Brain microvascular endothelial cell (primary cell): ENCODE measurements at regions not wholly inside any gene's neighbourhood (a gene's known extent, or its start where the extent isn't known, plus 50 kb on each side); places are given as distances from the start of the nearest gene placed in this dataset.

Experiments
- DNase-seq: peaks from one replicate; pipeline ENCODE4 v3.0.0-alpha.2; 2020
- H3K27ac ChIP-seq: fragments of 250-450 bp; sonication (Bioruptor Pico); 2 replicates; pipeline ENCODE4 v1.5.1; 2020; ENCODE audit warnings: mild to moderate bottlenecking, moderate library complexity
- H3K27me3 ChIP-seq: fragments of 250-450 bp; sonication (Bioruptor Pico); replicated peaks from 2 replicates; pipeline ENCODE4 v1.5.1; 2020; ENCODE audit warnings: mild to moderate bottlenecking
- H3K36me3 ChIP-seq: fragments of 250-450 bp; sonication (Bioruptor Pico); replicated peaks from 2 replicates; pipeline ENCODE4 v1.5.1; 2020; ENCODE audit warnings: mild to moderate bottlenecking
- H3K4me3 ChIP-seq: 2 replicates; pipeline ENCODE4 v1.5.1; 2011; ENCODE audit warnings: low read depth, mild to moderate bottlenecking, control low read depth, low read length, moderate library complexity
- in situ Hi-C: cut with HindIII; loops from 2 replicates; pipeline ENCODE4 v1.10.0; 2017; ENCODE audit warnings: low sequenced_read_pairs, low pct_ligation_motif_present
- TF ChIP-seq, protein P1 (sequence below): IDR thresholded peaks from 2 replicates; pipeline ENCODE4 v1.5.1; 2011; ENCODE audit warnings: low read depth, mild to moderate bottlenecking, moderate library complexity, low read length, control low read depth, inconsistent platforms; ENCODE audit errors: missing control alignments

DNA sequence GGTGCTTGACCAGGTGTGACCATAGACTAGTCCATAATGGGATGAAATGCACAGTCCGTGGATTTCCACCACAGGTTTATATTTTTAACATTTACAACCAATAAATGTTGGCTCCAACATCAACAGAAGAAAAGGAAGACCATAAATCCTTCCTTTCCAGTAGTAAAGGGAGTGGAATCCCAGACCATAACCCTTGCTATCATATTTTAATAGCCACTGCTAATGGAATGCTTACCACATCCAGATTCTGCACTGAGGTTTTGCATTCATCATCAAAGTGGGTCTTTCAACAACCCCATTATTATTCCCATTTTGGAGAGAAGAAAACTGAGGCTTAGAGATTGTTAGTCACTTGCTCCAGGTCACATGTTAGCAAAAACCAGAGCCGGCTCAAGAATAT, 106.7 kb downstream of the FOXL1 start:
- Histone ChIP-seq H3K36me3 (no peaks in the 10 kb centered on the region), H3K4me3 (no peak overlapping the region), H3K27ac (no peak overlapping the region), H3K27me3 (no peaks in the 10 kb centered on the region)
- DNase-seq, result no peak
- in situ Hi-C loops, result no loop called here
- TF ChIP-seq, protein P1, sequence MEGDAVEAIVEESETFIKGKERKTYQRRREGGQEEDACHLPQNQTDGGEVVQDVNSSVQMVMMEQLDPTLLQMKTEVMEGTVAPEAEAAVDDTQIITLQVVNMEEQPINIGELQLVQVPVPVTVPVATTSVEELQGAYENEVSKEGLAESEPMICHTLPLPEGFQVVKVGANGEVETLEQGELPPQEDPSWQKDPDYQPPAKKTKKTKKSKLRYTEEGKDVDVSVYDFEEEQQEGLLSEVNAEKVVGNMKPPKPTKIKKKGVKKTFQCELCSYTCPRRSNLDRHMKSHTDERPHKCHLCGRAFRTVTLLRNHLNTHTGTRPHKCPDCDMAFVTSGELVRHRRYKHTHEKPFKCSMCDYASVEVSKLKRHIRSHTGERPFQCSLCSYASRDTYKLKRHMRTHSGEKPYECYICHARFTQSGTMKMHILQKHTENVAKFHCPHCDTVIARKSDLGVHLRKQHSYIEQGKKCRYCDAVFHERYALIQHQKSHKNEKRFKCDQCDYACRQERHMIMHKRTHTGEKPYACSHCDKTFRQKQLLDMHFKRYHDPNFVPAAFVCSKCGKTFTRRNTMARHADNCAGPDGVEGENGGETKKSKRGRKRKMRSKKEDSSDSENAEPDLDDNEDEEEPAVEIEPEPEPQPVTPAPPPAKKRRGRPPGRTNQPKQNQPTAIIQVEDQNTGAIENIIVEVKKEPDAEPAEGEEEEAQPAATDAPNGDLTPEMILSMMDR, result no peak

DNA sequence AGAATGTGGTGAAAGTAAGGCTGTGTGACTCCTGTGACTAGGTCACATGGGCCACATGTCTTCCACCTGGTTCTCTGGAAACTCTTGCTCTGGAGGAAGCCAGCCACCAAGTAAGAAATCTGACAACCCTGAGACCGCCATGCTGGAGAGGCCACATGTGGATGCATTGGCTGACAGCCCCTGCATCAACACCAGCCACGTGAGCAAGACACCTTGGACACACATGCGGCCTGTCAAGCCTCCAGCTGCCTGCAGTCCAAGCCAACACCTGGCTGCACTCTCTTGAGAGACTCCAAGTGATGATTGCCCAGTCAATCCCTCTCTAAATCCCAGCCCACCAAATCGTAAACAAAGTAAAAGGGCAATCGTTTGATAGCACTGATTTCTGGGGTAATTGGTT, 112.6 kb downstream of the FOXL1 start:
- TF ChIP-seq, protein P1, result no peak
- Histone ChIP-seq H3K27me3 (no peaks in the 10 kb centered on the region), H3K36me3 (no peaks in the 10 kb centered on the region), H3K27ac (no peak overlapping the region), H3K4me3 (no peak overlapping the region)
- in situ Hi-C loops, result no loop called here
- DNase-seq, result no peak

DNA sequence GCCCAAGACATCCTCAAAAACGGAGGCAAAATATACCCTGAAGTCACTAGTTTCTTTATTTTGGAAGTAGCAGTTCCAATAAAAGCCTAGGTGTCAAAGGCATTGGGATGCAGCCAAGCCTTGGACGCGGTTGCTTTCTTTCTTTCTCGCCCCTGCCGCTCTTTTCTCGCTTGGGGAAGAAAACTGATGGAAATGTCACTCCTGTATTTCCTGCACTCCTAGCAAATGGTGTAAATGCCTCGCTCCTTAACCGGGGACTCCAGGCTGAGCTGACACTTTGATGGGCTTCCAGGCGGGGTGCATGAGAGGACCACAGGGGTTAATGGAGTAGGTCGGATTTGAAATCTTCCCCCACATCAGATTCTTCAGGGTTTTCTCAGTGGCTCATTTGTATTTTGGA, 114.1 kb downstream of the FOXL1 start:
- TF ChIP-seq, protein P1, result no peak
- in situ Hi-C loops, result no loop called here
- no peaks in the 10 kb centered on the region for H3K36me3 ChIP-seq
- H3K4me3 ChIP-seq, result no peak overlapping the region
- no peak overlapping the region for H3K27ac ChIP-seq
- no peaks in the 10 kb centered on the region for H3K27me3 ChIP-seq
- DNase-seq, result no peak

DNA sequence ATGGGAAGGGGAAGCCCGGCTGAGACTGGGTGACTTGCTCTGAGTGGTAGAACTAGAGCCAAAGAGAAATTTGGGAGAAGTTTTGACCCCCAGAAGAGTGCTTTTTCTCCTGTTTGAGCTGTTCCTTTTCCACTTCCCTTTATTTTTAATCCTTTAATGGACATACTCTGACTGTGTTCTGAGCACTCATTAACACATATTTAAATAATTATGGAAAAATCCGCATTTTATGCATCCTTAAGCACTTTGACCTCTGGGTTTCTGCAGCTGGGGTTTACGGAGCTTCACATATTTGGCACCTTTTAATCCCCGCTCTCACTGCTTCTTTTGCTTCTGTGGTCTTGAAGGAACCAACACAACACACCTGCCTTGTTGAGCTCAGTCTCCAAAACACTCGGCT, 114.7 kb downstream of the FOXL1 start:
- H3K36me3 ChIP-seq, result no peaks in the 10 kb centered on the region
- TF ChIP-seq, protein P1, result no peak
- DNase-seq, result no peak
- in situ Hi-C loops, result no loop called here
- no peaks in the 10 kb centered on the region for H3K27me3 ChIP-seq
- no peak overlapping the region for H3K27ac ChIP-seq
- H3K4me3 ChIP-seq, result no peak overlapping the region

DNA sequence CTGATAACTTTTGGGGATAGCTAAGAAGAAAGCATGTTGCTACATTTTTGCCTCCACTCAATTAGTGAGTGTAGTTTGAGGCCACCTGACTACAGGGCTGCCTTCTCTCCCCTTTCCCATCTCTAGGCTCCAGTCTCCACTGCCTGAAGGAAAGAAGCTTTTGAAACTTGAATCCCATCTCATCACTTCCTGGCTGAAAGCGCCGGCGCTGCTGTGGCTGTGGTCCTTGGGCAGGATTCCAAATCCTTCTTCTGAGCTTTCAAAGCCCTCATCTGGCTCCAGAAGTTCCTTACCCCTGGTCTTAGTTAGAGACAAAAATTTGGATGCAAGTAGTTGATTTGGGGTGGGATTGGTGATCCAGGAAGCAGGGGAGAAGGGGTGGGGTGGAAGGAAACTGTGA, 119.4 kb downstream of the FOXL1 start:
- DNase-seq, result peak; percentile 33
- no peaks in the 10 kb centered on the region for H3K36me3 ChIP-seq
- in situ Hi-C loops, result no loop called here
- H3K27me3 ChIP-seq, result no peaks in the 10 kb centered on the region
- no peak overlapping the region for H3K4me3 ChIP-seq
- TF ChIP-seq, protein P1, result no peak
- H3K27ac ChIP-seq, result no peak overlapping the region
